Vagina (tissue), 2 donors: ENCODE measurements at regions not wholly inside any gene's neighbourhood (a gene's known extent, or its start where the extent isn't known, plus 50 kb on each side); places are given as distances from the start of the nearest gene placed in this dataset.

Experiments
- CTCF ChIP-seq, 3 experiments: fragments of 450-650 bp in 2 of 3; fragments of 200-600 bp in 1 of 3; sonication (generic) in 1 of 3; IDR thresholded peaks; one replicate each; pipeline ENCODE4 v1.5.1; 2017 to 2019; ENCODE audit warnings: antibody characterized with exemption in 3 of 3, mild to moderate bottlenecking in 2 of 3, moderate library complexity in 2 of 3
- POLR2A ChIP-seq, 2 donors: fragments of 450-650 bp; IDR thresholded peaks; one replicate each; pipeline ENCODE4 v1.6.1; 2017; ENCODE audit warnings: antibody characterized with exemption in 2 of 2, mild to moderate bottlenecking in 2 of 2, moderate library complexity in 2 of 2
- POLR2AphosphoS5 ChIP-seq, 2 donors: sonication (generic); formaldehyde crosslinking; IDR thresholded peaks; one replicate each; pipeline ENCODE4 v1.9.0; 2017; ENCODE audit warnings: antibody characterized with exemption in 2 of 2, mild to moderate bottlenecking in 2 of 2, low read depth in 1 of 2; ENCODE audit not compliant: insufficient read depth in 1 of 2

- TF ChIP-seq CTCF (IDR thresholded peaks at IDR 0.05) (no peak), POLR2AphosphoS5 (IDR thresholded peaks at IDR 0.05; ENCODE audit: insufficient read depth in 1 of 2, low read depth in 1 of 2) (no peak), POLR2A (IDR thresholded peaks at IDR 0.05) (no peak)
Observed at GRCh38 chr1:96157101-96157500, 564.5 kb upstream of the PTBP2 start.
